HepG2 (cell line): ENCODE measurements at regions not wholly inside any gene's neighbourhood (a gene's known extent, or its start where the extent isn't known, plus 50 kb on each side); places are given as distances from the start of the nearest gene placed in this dataset.

Source experiments
- JARID2 ChIP-seq: sonication (generic); formaldehyde crosslinking; IDR thresholded peaks from 2 replicates; pipeline ENCODE4 v1.8.1; 2023; ENCODE audit warnings: missing genetic modification reagents, inconsistent platforms; ENCODE audit not compliant: insufficient replicate concordance
- NFAT5 ChIP-seq: sonication (generic); formaldehyde crosslinking; IDR thresholded peaks from 2 replicates; pipeline ENCODE4 v1.4.0; 2020; ENCODE audit warnings: missing genetic modification reagents
- ZFP36L1 ChIP-seq: sonication (generic); formaldehyde crosslinking; IDR thresholded peaks from 2 replicates; pipeline ENCODE4 v1.8.0; 2022; ENCODE audit warnings: mild to moderate bottlenecking, missing genetic modification reagents, moderate library complexity
- ZNF101 ChIP-seq: sonication (generic); formaldehyde crosslinking; IDR thresholded peaks from 2 replicates; pipeline ENCODE4 v1.4.0; 2020; ENCODE audit warnings: mild to moderate bottlenecking, low read depth, missing genetic modification reagents, borderline replicate concordance
- ZNF142 ChIP-seq: sonication (generic); formaldehyde crosslinking; IDR thresholded peaks from 2 replicates; pipeline ENCODE4 v1.4.0; 2020; ENCODE audit warnings: missing genetic modification reagents

- no peak for TF ChIP-seq NFAT5 (CRISPR knock-in tag)
- TF ChIP-seq JARID2 (CRISPR knock-in tag), result no peak
- no peak for TF ChIP-seq ZNF101 (CRISPR knock-in tag)
- no peak for TF ChIP-seq ZFP36L1 (CRISPR knock-in tag)
- no peak for TF ChIP-seq ZNF142
These were observed 338.1 kb downstream of the RFC3 start (continued) for GRCh38 chr13:34155931-34156607.
